GM21786 (cell line): ENCODE measurements at regions not wholly inside any gene's neighbourhood (a gene's known extent, or its start where the extent isn't known, plus 50 kb on each side); places are given as distances from the start of the nearest gene placed in this dataset.

Experiments used
- ATAC-seq: cut with Tn5 transposase; IDR thresholded peaks from one replicate; pipeline ENCODE4 v1.9.1; 2021; ENCODE audit not compliant: unreplicated experiment

DNA sequence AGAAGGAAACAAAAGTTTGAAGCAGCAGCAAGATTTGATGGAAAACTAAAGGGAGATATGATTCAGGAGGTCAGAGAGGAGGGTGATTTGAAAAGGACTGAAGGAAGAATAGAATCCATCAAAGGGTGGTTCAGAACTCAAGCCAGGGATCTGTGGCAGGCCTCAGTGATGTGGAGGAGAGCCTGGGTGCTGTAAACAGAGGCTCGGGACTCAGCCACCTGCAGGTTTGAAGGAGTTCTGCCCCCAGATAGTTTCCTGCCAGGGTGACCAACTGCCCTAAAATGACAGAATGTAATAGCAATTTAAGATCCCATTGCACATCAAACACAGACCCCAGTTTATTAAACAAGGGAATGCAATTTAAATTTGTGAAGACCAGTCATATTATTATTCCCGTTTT is 204.0 kb upstream of the FAT1 start:
- ATAC-seq = no peak

DNA sequence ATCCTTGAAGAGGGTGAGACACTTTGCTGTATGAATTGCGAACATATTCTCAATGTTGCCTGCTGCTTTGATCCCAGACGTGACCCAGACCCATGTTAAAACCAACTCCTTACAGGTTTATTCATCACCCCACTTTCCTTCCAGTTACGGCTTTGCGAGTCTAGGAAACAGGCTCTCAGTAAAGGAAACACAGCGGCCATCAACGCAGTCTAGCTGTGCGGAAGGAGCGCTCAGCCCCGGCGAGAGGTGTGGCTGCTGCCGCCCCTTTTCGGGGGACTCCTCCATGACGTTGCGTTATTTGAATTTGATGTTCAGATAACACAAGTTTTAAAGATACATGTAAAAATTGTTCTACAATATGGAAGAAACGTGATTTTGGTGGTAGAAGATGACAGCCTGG is 206.4 kb upstream of the FAT1 start:
- no peak for ATAC-seq

DNA sequence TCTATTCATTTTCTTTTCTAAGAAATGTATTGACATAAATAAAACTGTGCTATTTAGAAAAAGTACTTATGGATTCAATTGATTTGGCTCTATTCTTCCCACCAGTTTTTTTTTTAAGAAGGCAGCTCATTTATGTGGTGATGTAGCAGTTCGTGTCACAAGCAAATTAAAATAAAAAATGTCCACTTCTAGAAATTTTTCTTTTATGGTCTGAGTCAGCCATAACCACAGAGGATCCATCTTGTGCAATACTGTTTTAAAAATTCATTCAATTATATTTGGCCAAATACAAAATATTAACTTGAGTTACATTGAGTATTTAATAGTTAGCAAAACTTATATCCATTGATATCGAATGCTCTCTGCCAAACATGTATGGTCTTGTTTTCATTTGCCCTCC is 207.9 kb upstream of the FAT1 start:
- no peak for ATAC-seq

DNA sequence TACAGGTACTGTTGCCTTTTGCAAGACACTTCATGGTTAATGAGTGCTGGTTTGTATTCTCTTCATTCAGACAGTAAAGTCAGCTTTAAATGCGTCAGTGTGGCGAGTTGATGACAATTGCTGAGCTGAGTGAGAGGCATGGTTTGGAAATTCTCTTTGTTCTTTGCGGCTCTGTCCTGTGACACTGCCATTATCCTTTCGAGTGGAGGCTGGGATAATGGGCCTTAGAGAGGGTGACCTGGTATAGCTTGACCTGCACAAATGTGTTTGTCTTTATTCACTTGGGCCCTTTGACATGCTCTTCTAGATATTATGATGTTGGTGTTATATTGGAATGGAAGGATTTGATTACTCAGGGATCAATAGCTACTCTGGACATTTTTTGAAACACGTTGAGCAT is 208.5 kb upstream of the FAT1 start:
- ATAC-seq = no peak

DNA sequence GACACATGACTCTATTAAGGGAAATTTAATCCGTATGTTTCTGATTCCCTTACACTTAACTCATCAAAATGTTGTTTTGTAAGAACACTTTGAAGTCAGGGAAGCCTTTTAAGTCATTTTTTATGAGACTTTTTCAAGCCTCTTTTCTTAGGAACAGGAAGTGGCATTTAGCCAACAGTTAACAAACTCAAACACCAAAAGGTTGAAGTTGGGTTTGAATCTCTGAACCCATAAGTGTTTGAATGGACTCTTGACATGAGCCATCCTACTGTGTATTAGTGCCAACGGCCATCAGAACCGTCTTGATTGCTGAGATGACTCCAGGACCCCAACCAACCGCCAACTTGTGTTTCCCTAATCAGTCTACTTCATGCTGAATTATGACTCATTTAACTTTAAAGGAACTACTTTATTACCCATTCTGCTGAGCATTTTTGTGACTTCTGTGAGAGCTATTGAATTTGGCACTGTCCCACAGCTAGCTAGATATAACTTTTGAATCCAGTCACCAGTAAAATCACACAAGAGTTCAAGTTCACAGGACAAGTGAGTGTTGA is 209.1 kb upstream of the FAT1 start:
- ATAC-seq = no peak

DNA sequence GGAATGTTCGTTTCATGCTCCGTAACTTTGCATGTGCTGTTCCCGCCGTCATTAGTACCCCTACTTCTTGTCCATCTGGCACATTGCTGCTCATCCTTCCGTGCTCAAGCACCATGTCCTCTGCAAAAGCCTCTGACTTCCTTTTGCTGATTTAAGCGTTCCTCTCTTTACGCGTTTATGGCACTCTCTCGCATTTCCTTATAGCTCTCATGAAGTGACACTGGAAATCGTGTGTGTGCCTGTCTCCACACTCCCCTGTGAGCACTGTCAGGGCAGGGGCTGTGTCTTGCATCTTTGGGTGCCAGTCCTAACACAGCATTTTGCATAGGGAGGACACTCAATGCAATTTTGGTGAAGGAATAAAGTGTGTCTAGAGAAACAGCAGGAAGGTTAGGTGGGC is 210.6 kb upstream of the FAT1 start:
- ATAC-seq = no peak

DNA sequence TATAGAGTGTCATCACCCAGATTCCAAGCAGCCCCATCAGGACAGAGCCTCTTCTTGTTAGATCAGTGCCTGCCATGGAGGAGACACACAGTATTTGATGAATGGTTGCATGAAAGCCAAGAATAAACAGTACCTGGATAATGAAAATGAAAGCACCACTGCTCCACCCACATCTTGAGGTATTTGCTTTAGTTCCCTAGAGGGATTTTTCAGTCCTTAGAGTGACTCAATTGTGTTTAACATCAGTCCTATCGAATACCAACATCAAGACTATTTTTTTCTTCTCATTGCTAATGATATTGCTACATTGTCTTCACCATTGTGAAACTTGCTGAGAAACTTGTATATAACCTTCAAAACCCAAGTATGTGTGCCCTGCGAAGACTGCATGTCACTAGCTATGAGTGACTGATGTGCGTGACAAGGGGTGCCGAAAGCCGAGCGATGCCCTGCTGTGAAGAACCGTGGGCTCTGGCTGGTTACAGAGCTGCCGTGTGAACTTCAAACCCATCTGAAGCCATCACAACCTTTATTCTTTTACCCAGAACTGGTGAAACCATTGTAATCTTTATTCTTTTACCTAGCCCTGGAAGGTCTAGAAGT is 211.3 kb upstream of the FAT1 start:
- ATAC-seq = no peak

DNA sequence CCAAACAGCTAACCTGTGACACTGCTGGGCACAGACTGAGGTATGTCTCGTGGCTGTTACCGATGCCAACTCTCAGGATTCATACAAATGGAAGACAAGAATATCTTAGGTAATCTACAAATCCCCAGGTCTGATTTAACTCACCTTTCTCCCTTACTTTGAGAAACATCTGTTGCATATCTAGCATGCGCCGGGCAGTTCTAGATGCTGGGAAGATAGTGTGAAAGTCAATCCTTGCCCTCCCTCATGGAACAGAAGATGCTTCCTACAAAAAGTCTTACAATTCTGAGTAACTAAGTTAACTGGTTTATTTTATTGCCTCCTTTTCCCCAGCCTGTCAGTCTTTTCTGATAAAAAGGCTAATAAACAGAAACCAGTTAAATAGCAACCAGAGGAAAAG is 212.2 kb upstream of the FAT1 start:
- ATAC-seq = no peak

DNA sequence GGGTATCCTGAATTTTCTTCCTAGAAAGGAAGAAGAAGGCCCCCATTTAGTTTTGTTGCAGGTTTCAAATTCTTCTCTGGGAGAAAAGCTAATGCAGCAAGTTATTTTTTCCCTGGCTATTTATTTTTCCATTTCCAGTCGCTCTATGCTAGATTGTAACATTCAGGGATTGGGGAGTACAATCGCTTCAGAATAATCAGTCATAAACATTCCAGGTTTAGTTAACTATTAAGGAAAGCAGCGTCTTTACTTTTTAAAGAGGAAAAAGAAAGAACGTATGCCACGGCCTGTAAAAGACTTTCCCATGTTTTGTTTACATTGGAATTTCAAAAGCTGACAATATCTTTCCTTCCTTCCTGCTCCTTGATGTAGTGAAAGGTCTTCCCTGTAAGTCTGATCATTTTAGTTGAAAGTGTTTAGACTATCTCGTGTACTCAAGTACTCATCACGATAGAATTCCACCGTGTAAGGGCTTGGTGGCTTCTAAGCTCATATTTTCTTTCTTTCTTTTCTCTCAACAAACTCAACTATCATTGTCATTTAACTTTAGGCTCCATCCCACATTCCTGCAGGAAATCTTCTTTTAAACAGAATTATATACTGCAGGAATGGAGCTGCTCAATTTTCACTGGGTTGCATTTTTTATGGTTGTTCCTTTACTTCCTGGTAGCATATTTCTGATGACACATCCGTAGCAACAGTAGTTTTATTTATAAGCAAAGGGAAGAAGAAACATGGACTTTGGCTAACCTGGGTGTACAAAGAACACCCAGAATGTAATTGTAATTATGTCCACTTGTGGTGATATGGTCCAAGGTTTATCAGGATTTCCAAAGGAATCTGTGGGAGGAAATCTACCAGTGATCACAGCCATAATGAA is 213.1 kb upstream of the FAT1 start:
- ATAC-seq = no peak

DNA sequence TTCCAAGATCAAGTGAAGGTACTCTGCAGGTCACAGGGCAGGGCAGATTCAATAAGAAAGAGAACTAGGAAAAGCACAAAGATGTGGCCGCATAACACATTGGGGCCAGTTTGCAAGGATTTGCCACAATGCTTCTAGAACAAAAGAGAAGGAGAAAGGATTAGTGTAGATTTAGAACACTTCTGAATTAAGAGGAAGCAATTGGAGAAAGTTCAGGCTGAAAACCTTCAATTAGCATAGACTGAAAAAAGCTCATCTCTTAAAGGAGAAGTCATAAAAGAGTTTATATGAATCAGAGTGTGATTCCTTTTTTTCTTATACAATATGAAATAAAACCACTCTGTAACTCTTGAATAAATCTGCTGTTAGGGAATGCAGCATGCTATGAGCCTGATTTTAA is 215.6 kb upstream of the FAT1 start:
- ATAC-seq = no peak

DNA sequence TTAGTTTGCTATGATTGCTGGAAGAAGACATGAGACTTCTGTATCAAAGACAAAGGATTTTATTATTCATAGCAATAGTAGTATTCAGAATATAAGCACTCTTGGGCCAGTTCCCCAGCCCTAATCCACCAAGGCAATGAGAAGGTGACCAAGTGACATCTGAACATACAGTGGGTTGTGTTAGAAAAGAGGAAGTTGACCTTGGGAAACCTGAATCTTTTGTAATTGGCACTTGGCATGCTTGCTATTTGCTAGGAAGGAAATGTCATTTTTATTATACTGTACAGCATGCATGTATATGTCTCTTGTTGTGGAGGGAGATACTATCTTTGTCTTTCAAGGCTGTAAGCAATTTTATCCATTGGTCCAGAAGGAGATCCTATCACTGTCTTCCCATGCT is 216.1 kb upstream of the FAT1 start:
- ATAC-seq = no peak

DNA sequence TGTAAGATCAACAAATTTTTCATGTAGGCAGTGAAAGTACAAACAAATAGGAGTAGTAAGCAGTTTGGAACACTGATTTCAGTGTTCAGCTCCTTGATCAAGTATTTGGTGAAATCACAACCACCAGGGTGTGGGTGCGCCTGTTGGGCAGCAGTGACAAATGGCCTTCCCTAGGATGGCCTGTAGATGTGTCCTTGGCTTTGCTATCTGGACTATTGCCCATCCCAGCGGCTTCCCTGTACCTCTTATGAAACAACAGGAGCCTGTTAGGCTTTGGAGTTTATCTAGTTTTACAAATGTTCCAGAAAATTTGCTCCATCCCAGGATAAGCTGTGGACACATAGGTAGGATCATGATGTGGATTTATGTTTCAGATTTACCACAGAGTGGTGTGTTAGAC is 216.8 kb upstream of the FAT1 start:
- ATAC-seq = no peak

DNA sequence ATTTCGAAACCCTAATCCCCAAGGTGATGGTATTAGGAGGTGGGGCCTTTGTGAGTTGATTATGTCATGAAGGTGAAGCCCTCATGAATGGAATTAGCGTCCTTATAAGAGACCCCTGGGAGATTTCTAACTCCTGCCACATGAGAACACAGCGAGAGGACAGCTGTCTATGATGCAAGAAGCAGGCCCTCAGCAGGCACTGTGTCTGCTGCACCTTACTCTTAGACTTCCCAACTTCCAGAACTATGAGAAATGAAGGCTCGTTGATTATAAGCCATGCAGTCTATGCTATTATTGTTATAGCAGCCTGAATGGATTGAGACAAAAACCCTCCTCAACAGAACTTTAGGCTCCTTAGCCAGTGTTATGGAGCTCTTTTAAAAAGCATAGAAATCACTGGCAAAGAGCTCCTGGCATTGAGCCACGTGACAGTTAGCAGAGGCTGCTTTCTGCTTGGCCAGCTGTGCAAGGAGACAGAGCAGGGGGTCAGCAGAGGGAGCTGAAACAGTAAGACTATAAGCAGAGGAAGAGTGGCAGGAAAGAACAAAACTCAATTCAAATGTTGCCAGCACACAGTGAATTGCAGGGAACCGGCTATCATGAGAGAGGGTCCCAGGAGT is 219.2 kb upstream of the FAT1 start:
- no peak for ATAC-seq

DNA sequence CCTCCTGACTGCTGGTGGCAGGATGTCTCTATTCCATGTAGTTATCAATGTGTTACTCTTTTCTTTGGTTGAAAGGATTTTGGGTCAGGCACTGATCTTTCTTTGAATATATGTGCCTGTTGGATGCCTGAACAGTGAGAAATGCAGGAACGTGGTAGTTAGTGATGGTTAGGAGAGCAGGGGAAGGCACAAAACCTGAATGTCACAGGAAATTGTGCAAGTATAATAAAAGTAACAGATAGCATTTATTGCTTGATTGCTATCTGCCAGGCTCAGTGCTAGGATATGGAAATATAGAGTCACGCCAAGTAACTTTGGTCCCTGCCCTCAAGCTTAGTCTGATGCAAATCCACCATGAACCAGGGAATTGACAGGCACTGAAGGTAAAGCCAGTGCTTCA is 219.8 kb upstream of the FAT1 start:
- ATAC-seq = no peak

DNA sequence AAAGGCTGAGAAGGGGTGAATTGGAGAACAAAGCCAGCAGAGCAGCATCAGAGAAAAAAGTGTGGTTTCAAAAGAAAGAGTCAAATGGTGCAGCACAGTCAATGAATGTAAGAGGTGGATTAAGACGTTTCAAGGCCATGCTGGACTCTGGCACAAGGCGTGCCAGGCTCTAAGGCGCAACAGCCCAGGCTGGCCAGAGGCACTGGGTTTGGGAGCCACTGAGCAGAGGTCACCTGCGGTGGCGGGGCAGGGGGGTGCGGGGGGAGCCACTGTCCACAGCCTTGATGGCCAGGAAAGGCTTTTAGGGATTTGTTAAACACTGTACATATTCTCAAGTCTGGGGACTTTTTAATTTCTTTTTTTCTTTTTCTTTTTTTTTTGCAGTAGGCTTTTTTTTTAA is 222.5 kb upstream of the FAT1 start:
- ATAC-seq = no peak

DNA sequence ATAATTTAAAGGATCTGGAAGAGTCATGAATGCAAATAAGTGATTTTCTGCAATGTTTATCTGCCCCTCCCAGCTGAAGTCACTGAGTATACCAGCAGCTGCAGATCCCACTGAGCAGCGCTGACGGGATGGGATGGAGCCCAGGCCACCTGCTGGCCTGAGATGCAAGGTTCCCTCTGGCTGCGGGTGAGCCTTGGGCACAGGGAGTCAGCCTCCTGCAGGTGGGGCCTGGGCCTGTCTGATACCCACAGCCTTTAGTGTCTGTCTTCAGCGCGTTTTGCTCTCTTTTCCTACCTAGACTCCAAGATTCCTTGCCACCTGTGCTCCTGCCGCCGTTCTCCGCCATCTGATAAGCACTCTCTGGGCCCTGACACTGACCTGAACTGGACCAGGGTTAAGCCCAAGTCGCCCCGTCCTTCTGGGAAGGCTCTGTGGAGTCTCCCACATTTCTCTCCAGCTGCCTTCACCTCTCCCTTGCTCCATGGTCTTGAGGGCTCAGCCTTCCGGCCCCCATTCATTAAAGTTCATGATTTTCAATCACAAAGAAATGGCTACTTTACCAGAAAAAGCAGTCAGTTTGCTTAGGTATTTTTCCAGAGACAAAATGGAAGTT is 223.1 kb upstream of the FAT1 start:
- no peak for ATAC-seq

DNA sequence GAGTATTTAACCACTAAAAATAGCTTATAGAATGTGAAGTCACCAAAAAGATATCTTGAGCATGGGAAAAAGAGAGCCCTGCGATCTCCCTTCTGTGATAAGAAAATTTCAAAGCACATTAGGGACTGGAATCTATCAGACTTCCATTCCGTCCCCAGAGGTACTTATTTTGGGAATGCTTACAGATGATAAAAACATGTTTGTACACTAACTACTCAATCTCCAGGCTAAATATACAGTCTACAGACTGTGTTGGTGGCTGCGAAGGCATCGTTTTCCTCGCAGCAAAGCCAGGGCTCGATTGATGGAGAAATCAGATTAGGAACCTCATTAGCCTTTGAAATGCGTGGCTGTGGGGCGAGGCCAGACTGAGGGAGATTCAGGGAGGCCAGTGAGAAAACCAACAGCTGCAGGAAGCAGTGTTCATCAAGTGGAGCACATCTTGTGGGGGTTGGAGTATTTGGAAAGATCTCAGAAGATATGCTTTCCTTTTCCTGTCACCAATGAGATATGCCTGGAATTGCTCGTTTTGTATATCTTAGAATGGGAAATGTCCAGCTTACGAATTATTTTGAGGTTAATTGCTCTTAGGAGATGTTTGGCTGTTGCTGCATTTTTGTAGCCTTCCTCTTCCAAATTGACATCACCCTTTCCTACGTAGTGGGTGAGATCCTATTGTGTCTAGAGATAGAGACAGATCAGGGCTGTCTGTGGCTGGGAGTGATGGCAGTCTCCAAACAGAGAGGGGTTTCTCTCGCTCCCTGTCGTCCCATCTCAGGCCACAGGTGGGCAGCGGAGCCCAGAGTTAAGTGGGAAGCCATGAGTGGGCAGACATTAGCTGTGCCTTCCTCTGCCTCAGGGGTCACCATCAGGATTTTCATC is 224.9 kb upstream of the FAT1 start:
- ATAC-seq = no peak

DNA sequence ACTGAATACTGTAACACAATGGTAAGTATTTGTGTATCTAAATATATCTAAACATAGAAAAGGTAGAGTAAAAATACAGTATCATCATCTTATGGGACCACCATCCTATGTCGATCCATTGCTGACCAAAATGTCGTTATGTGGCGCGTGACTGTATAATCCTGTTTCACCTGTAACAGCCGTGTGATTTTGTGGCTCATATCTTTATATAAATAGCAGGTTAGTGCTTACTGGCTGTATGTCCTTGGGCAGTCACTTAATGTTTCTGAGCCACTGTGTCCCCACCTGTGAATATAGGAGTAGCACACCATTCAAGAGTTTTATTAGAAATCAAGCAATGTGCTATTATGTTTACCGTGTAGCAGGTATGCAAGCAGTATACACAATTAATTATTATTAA is 226.2 kb upstream of the FAT1 start:
- no peak for ATAC-seq

DNA sequence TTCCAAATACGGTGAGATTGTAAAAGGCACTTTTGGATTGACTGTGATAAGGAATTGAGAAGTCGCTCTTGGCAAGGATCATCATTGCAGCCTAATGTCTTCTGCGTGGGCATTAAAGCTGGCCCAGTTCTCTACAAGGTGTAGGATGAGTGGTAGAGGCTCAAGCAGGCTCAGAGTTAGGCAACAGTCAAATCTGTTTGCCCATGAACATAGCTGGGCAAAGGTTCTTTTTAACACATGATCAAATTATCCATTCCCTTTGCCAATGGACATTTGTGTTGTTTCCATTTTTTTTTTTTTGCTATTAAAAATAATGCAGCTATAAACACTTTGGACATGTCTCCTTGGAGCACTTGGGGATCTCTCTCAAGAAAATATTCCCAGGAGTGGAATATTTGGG is 229.1 kb upstream of the FAT1 start:
- ATAC-seq = no peak

DNA sequence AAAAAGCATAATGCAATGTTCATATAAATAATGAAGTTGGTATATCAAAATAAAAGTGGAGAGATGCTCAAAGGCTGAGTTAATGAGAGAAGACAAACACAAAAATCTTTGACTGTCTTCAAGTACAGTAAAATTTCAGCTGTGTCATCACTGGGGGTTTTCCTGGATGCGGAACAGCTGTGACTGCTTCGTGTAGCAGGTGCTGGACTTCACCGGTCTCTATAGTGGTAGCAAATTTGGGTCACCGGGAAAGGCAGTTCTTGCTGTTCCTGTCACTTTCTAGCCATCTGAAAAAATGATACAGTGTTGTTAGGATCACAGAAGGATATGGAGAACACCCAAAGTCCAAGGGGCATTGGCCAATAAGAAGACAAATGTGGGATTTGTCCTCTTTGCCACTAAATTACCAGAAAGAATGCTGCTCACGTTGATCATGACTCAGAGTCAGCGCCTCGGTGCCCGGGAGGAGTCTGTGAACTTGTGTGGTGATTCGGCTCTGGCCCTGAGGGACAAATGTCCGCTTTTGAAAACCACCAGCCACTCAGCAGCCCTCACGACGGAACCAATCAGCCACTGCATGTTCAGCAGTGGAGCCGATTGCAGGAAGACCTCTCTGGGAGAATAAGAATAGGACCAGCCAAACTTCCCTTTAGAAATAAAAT is 230.1 kb upstream of the FAT1 start:
- no peak for ATAC-seq
